ENCODE measurements at regions not wholly inside any gene's neighbourhood (a gene's known extent, or its start where the extent isn't known, plus 50 kb on each side); places are given as distances from the start of the nearest gene placed in this dataset.

DNA sequence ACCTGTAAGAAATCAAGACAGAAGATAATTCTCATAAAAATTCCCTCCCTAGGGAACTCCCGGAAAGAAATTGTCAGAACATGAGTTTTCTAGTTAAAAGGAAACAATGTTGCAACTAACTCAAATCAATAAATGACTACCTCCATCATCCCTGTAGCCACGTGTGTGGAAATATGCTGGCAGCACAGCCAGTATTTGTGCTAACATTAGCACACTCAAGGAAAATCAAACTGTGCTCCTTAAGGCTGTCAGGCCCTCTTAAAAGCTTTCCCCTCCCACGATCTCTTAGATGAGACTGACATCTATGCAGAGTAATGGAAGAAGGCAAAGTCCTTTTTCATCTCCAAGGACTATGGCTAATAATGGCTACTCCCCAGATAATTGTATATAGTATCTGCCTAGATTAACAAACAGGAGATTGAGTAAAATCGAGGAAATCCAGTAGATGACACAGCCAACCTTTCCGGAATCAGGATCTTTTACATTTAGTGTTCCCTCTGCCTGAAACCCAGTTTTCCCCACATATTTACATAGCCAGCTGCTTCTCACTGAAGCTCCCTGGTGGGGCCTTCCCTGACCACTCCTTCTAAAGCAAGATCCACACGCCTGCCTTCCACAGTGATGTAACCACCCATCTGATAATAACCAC is 50.9 kb upstream of the NR5A2 start:
- DNase-seq (ENCODE audit: low read depth in 2 of 2), result no peak
